HCT116 (cell line): ENCODE measurements at regions not wholly inside any gene's neighbourhood (a gene's known extent, or its start where the extent isn't known, plus 50 kb on each side); places are given as distances from the start of the nearest gene placed in this dataset.
"Not testable (repeated sequence)": the region's sequence is repeated elsewhere in the genome, so short reads cannot be mapped to it uniquely, and the experiment has no call there.

ENCODE experiments used
- EZH2 ChIP-seq: fragments of 200-600 bp; sonication (generic); IDR thresholded peaks from 2 replicates; pipeline ENCODE4 v1.6.1; 2017; ENCODE audit warnings: antibody characterized with exemption, mixed run types
- POLR2A ChIP-seq: IDR thresholded peaks from 2 replicates; pipeline ENCODE4 v1.7.0; 2011; ENCODE audit warnings: borderline replicate concordance; ENCODE audit not compliant: insufficient read depth, insufficient read length; ENCODE audit errors: extremely low read depth
- RAD21 ChIP-seq: IDR thresholded peaks from 2 replicates; pipeline ENCODE4 v1.6.1; 2012; ENCODE audit warnings: low read depth, mild to moderate bottlenecking
- SIN3A ChIP-seq: IDR thresholded peaks from 2 replicates; pipeline ENCODE4 v1.6.1; 2012; ENCODE audit warnings: low read depth
- TF ChIP-seq, protein P1 (sequence below), 3 experiments: fragments of 200-600 bp in 1 of 3; sonication (generic) in 1 of 3; IDR thresholded peaks in 2 of 3; conservative IDR thresholded peaks in 1 of 3; 2 replicates each; pipeline ENCODE4 v1.5.1; 2012 to 2017; ENCODE audit warnings: low read depth in 2 of 3, low read length in 2 of 3, antibody characterized with exemption in 1 of 3, borderline replicate concordance in 1 of 3, control low read depth in 1 of 3, mild to moderate bottlenecking in 1 of 3, mixed read lengths in 1 of 3, mixed run types in 1 of 3, moderate library complexity in 1 of 3; ENCODE audit not compliant: insufficient read depth in 1 of 3
- TF ChIP-seq, protein P2 (sequence below): IDR thresholded peaks from 2 replicates; pipeline ENCODE4 v1.6.1; 2012

DNA sequence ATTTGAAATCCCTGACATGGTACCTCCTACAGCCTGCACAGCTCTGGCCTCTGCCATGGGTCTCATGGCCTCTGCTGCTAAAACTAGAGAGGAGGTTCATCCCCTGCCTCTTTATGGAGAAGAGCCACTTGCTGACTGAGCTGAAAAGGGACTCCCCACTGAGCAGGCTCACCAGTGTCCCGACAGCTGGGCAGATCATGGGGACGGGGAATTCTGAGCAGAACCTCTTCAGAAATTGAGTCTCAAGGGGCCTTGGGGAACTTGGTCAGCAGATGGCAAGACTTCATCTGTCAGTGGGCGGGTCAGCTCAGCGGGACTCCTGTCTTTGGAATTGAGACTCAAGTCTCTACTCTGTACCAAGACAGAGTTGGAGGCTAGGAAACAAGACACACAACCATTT, 95.7 kb downstream of the POTEC start:
- TF ChIP-seq, protein P1, sequence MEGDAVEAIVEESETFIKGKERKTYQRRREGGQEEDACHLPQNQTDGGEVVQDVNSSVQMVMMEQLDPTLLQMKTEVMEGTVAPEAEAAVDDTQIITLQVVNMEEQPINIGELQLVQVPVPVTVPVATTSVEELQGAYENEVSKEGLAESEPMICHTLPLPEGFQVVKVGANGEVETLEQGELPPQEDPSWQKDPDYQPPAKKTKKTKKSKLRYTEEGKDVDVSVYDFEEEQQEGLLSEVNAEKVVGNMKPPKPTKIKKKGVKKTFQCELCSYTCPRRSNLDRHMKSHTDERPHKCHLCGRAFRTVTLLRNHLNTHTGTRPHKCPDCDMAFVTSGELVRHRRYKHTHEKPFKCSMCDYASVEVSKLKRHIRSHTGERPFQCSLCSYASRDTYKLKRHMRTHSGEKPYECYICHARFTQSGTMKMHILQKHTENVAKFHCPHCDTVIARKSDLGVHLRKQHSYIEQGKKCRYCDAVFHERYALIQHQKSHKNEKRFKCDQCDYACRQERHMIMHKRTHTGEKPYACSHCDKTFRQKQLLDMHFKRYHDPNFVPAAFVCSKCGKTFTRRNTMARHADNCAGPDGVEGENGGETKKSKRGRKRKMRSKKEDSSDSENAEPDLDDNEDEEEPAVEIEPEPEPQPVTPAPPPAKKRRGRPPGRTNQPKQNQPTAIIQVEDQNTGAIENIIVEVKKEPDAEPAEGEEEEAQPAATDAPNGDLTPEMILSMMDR (IDR thresholded peaks at IDR 0.05 in 2 of 3, conservative IDR thresholded peaks at IDR 0.05 in 1 of 3; ENCODE audit: borderline replicate concordance in 1 of 3, insufficient read depth in 1 of 3, low read depth in 2 of 3, low read length in 2 of 3) = not testable (repeated sequence)
- TF ChIP-seq SIN3A, POLR2A, EZH2, RAD21: not testable (repeated sequence)
- TF ChIP-seq, protein P2, sequence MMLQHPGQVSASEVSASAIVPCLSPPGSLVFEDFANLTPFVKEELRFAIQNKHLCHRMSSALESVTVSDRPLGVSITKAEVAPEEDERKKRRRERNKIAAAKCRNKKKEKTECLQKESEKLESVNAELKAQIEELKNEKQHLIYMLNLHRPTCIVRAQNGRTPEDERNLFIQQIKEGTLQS = not testable (repeated sequence)
